A673 (cell line): ENCODE measurements at regions not wholly inside any gene's neighbourhood (a gene's known extent, or its start where the extent isn't known, plus 50 kb on each side); places are given as distances from the start of the nearest gene placed in this dataset.

ENCODE experiments used
- BruUV-seq: library from RNA; stranded (reverse); fragments of 400-500 nt; replicated peaks from 2 replicates; lab custom pipeline; 2021; lab: Mats Ljungman, UMichigan
- CTCF ChIA-PET: fragments of 300-600 bp; sonication (Branson Sonifier 250); formaldehyde crosslinking; loops from one replicate; lab custom pipeline; 2022; ENCODE audit warnings: antibody characterized with exemption; lab: Charles Lee
- POLR2A ChIA-PET: fragments of 300-600 bp; sonication (Branson Sonifier 250); formaldehyde crosslinking; loops from one replicate; lab custom pipeline; 2022; ENCODE audit warnings: antibody characterized with exemption; ENCODE audit not compliant: low non-redundant PET; lab: Charles Lee
- DNase-seq: peaks from one replicate; pipeline ENCODE4 v3.0.0-alpha.2; 2015; ENCODE audit warnings: low spot score
- H3K27ac ChIP-seq: fragments of 200-600 bp; sonication (generic); 2 replicates; pipeline ENCODE4 v1.5.1; 2016; ENCODE audit warnings: mixed run types, low read depth, mild to moderate bottlenecking, mixed read lengths, antibody characterized with exemption, low read length; ENCODE audit not compliant: poor library complexity, severe bottlenecking
- H3K27me3 ChIP-seq: fragments of 200-600 bp; sonication (generic); replicated peaks from 2 replicates; pipeline ENCODE4 v1.6.1; 2017; ENCODE audit warnings: mixed run types, low read depth, mild to moderate bottlenecking, mixed read lengths, antibody characterized with exemption, low read length; ENCODE audit not compliant: insufficient read depth, poor library complexity
- H3K36me3 ChIP-seq: fragments of 200-600 bp; sonication (generic); 2 replicates; pipeline ENCODE4 v1.6.1; 2016; ENCODE audit warnings: mixed run types, mild to moderate bottlenecking, mixed read lengths, antibody characterized with exemption, low read length; ENCODE audit not compliant: insufficient read depth, poor library complexity, severe bottlenecking
- H3K4me1 ChIP-seq: fragments of 200-600 bp; sonication (generic); 2 replicates; pipeline ENCODE4 v1.6.1; 2017; ENCODE audit warnings: mixed run types, mild to moderate bottlenecking, mixed read lengths, antibody characterized with exemption, low read length; ENCODE audit not compliant: insufficient read depth, poor library complexity, severe bottlenecking
- H3K4me3 ChIP-seq: fragments of 200-600 bp; sonication (generic); 2 replicates; pipeline ENCODE4 v1.5.1; 2016; ENCODE audit warnings: low read depth, mixed run types, mild to moderate bottlenecking, mixed read lengths, low read length; ENCODE audit not compliant: poor library complexity, severe bottlenecking
- H3K9me3 ChIP-seq: fragments of 200-600 bp; sonication (generic); 2 replicates; pipeline ENCODE4 v1.6.1; 2016; ENCODE audit warnings: mixed run types, low read depth, mild to moderate bottlenecking, mixed read lengths, antibody characterized with exemption, low read length; ENCODE audit not compliant: poor library complexity, severe bottlenecking
- CTCF ChIP-seq: fragments of 300-800, 200-600 bp; sonication (generic); conservative IDR thresholded peaks from 2 replicates; pipeline ENCODE4 v1.5.1; 2017; ENCODE audit warnings: low read depth, mild to moderate bottlenecking, antibody characterized with exemption, low read length, moderate library complexity, mixed read lengths
- EZH2 ChIP-seq: fragments of 200-600 bp; sonication (generic); IDR thresholded peaks from 2 replicates; pipeline ENCODE4 v1.6.1; 2017; ENCODE audit warnings: borderline replicate concordance, low read depth, mild to moderate bottlenecking, mixed read lengths, antibody characterized with exemption, low read length; ENCODE audit not compliant: poor library complexity, severe bottlenecking
- intact Hi-C: fragments of 100-400 bp; cut with micrococcal nuclease; formaldehyde crosslinking; loops from one replicate; pipeline ENCODE4 v1.10.0; 2022; ENCODE audit not compliant: unreplicated experiment

GRCh38 chr13:112227031-112227430 lies 149.1 kb upstream of the SPACA7 start:
- intact Hi-C loops, result no loop called here
- CTCF ChIA-PET, result no interaction called here
- Histone ChIP-seq H3K9me3 (no peaks in the 10 kb centered on the region), H3K27me3 (peaks cover 25% of the 10 kb centered on the region), H3K27ac (no peak overlapping the region), H3K4me3 (no peak overlapping the region), H3K36me3 (no peaks in the 10 kb centered on the region), H3K4me1 (no peaks in the 10 kb centered on the region)
- POLR2A ChIA-PET, result no interaction called here
- no peak for DNase-seq
- BruUV-seq, result no TSS peak
- no peak for TF ChIP-seq EZH2
- no peak for TF ChIP-seq CTCF

GRCh38 chr13:112229445-112229844 lies 146.7 kb upstream of the SPACA7 start:
- POLR2A ChIA-PET, result no interaction called here
- TF ChIP-seq CTCF, result no peak
- no peak for TF ChIP-seq EZH2
- Histone ChIP-seq H3K27ac (no peak overlapping the region), H3K36me3 (no peaks in the 10 kb centered on the region), H3K4me1 (no peaks in the 10 kb centered on the region), H3K27me3 (peaks cover 41% of the 10 kb centered on the region), H3K4me3 (no peak overlapping the region), H3K9me3 (no peaks in the 10 kb centered on the region)
- CTCF ChIA-PET, result no interaction called here
- DNase-seq, result no peak
- no TSS peak for BruUV-seq
- intact Hi-C loops, result no loop called here

GRCh38 chr13:112229992-112230872 lies 145.9 kb upstream of the SPACA7 start:
- H3K36me3 ChIP-seq, result no peaks in the 10 kb centered on the region
- no peak for TF ChIP-seq CTCF
- BruUV-seq, result no TSS peak

More at GRCh38 chr13:112229992-112230872, 145.9 kb upstream of the SPACA7 start:
- no peak for DNase-seq
- ChIA-PET POLR2A (no interaction called here), CTCF (no interaction called here)
- peaks cover 45% of the 10 kb centered on the region for H3K27me3 ChIP-seq
- H3K27ac ChIP-seq, result no peak overlapping the region
- intact Hi-C loops, result no loop called here
- no peaks in the 10 kb centered on the region for H3K9me3 ChIP-seq
- no peak overlapping the region for H3K4me3 ChIP-seq
- H3K4me1 ChIP-seq, result no peaks in the 10 kb centered on the region
